H1 (cell line): ENCODE measurements at regions not wholly inside any gene's neighbourhood (a gene's known extent, or its start where the extent isn't known, plus 50 kb on each side); places are given as distances from the start of the nearest gene placed in this dataset.

Source experiments
- CTCF ChIA-PET: fragments of 300-600 bp; sonication (Branson Sonifier 250); formaldehyde crosslinking; loops from one replicate; lab custom pipeline; 2021; ENCODE audit not compliant: partially characterized antibody; lab: Charles Lee
- POLR2A ChIA-PET: fragments of 300-600 bp; sonication (Branson Sonifier 250); formaldehyde crosslinking; loops from one replicate; lab custom pipeline; 2021; ENCODE audit warnings: inconsistent platforms; ENCODE audit not compliant: partially characterized antibody; lab: Charles Lee
- DNase-seq, 2 experiments: peaks; one replicate each; pipeline versions ENCODE4 v3.0.0 to v3.0.0-alpha.2; 2010 to 2022; ENCODE audit warnings: low spot score in 2 of 2, low read depth in 1 of 2, mixed read lengths in 1 of 2
- FAIRE-seq: peaks from 2 replicates; lab custom pipeline; 2011; peaks lifted over from hg19 to GRCh38; lab: Jason Lieb, UNC
- H2AFZ ChIP-seq: 2 replicates; pipeline ENCODE4 v1.8.1; 2012; ENCODE audit warnings: low read length, inconsistent platforms
- H2AK5ac ChIP-seq: 2 replicates; pipeline ENCODE4 v1.6.1; 2013; ENCODE audit warnings: low read depth, low read length
- H2BK120ac ChIP-seq: replicated peaks from 2 replicates; pipeline ENCODE3; 2013; ENCODE audit warnings: low read depth, low read length, inconsistent platforms
- H2BK12ac ChIP-seq: 2 replicates; pipeline ENCODE4 v1.6.1; 2013; ENCODE audit warnings: low read depth, low read length
- H2BK15ac ChIP-seq: 2 replicates; pipeline ENCODE4 v1.6.1; 2013; ENCODE audit warnings: low read length
- H2BK20ac ChIP-seq: 2 replicates; pipeline ENCODE4 v1.6.1; 2013; ENCODE audit warnings: low read length
- H2BK5ac ChIP-seq: 2 replicates; pipeline ENCODE4 v1.6.1; 2013; ENCODE audit warnings: low read depth, low read length
- H3K14ac ChIP-seq: 2 replicates; pipeline ENCODE4 v1.6.1; 2013; ENCODE audit warnings: inconsistent platforms; ENCODE audit not compliant: insufficient read length
- H3K18ac ChIP-seq: 2 replicates; pipeline ENCODE4 v1.6.1; 2013; ENCODE audit warnings: low read length; ENCODE audit errors: extremely low read depth
- H3K23ac ChIP-seq: 2 replicates; pipeline ENCODE4 v1.6.1; 2013; ENCODE audit warnings: inconsistent platforms; ENCODE audit not compliant: insufficient read length
- H3K23me2 ChIP-seq: 2 replicates; pipeline ENCODE4 v1.6.1; 2013; ENCODE audit warnings: low read depth, low read length
- H3K27ac ChIP-seq: 2 replicates; pipeline ENCODE4 v1.6.1; 2011; ENCODE audit warnings: low read depth, low read length, inconsistent platforms
- H3K27me3 ChIP-seq, 4 experiments: replicated peaks in 1 of 4; 1 replicate in 1 of 4; 2 replicates in 3 of 4; pipeline versions ENCODE4 v1.6.1 to v1.8.1; 2011 to 2013; ENCODE audit warnings: low read length in 3 of 4, mild to moderate bottlenecking in 3 of 4, inconsistent platforms in 2 of 4, mixed read lengths in 2 of 4, moderate library complexity in 1 of 4; ENCODE audit not compliant: control insufficient read depth in 3 of 4, insufficient read depth in 3 of 4; ENCODE audit errors: extremely low read depth in 1 of 4
- H3K36me3 ChIP-seq, 4 experiments: 2 replicates each; pipeline versions ENCODE4 v1.6.1 to v1.8.1; 2011 to 2013; ENCODE audit warnings: mild to moderate bottlenecking in 4 of 4, low read length in 3 of 4, moderate library complexity in 2 of 4, control low read depth in 1 of 4, inconsistent platforms in 1 of 4; ENCODE audit not compliant: insufficient read depth in 4 of 4, control insufficient read depth in 2 of 4
- H3K4ac ChIP-seq: replicated peaks from 2 replicates; pipeline ENCODE3; 2013; ENCODE audit warnings: low read length, low read depth, mixed read lengths, inconsistent platforms; ENCODE audit not compliant: insufficient read length
- H3K4me1 ChIP-seq, 4 experiments: replicated peaks in 1 of 4; 1 replicate in 1 of 4; 2 replicates in 3 of 4; pipeline versions ENCODE4 v1.6.1 to v1.8.1; 2011 to 2013; ENCODE audit warnings: low read length in 3 of 4, inconsistent platforms in 2 of 4, mixed read lengths in 1 of 4; ENCODE audit not compliant: insufficient read depth in 4 of 4, control insufficient read depth in 3 of 4
- H3K4me2 ChIP-seq, 2 experiments: 2 replicates each; pipeline versions ENCODE4 v1.6.1 to v1.8.1; 2011 to 2013; ENCODE audit warnings: low read depth in 2 of 2, low read length in 2 of 2, control low read depth in 1 of 2, inconsistent platforms in 1 of 2, mild to moderate bottlenecking in 1 of 2; ENCODE audit not compliant: insufficient read depth in 1 of 2
- H3K4me3 ChIP-seq, 4 experiments: fragments of 200-600, 300-600 bp in 1 of 4; sonication (generic), shearing (Covaris generic), sonication (Bioruptor Twin) in 1 of 4; 2 replicates each; pipeline versions ENCODE4 v1.5.1 to v1.8.1; 2011 to 2016; ENCODE audit warnings: low read length in 4 of 4, low read depth in 3 of 4, control low read depth in 2 of 4, inconsistent platforms in 2 of 4, mild to moderate bottlenecking in 2 of 4, mixed read lengths in 1 of 4, moderate library complexity in 1 of 4; ENCODE audit not compliant: insufficient read depth in 2 of 4; ENCODE audit errors: extremely low read depth in 1 of 4
- H3K56ac ChIP-seq: replicated peaks from 2 replicates; pipeline ENCODE3; 2013; ENCODE audit warnings: low read depth, mild to moderate bottlenecking, mixed read lengths, low read length, inconsistent platforms; ENCODE audit not compliant: insufficient read length
- H3K79me1 ChIP-seq: 2 replicates; pipeline ENCODE4 v1.6.1; 2013; ENCODE audit warnings: low read depth, low read length, control low read depth
- H3K79me2 ChIP-seq, 2 experiments: 2 replicates each; pipeline versions ENCODE4 v1.6.1 to v1.8.1; 2012 to 2013; ENCODE audit warnings: low read length in 2 of 2, mild to moderate bottlenecking in 2 of 2, inconsistent platforms in 1 of 2; ENCODE audit not compliant: insufficient read depth in 2 of 2, control insufficient read depth in 1 of 2
- H3K9ac ChIP-seq, 4 experiments: replicated peaks in 1 of 4; 1 replicate in 1 of 4; 2 replicates in 3 of 4; pipeline versions ENCODE4 v1.6.1 to v1.8.1; 2011 to 2013; ENCODE audit warnings: low read depth in 3 of 4, low read length in 3 of 4, control low read depth in 2 of 4, mild to moderate bottlenecking in 2 of 4, moderate library complexity in 2 of 4, inconsistent platforms in 1 of 4; ENCODE audit errors: extremely low read depth in 1 of 4
- H3K9me3 ChIP-seq, 2 experiments: 2 replicates each; pipeline versions ENCODE4 v1.6.1 to v1.8.1; 2012 to 2013; ENCODE audit warnings: mild to moderate bottlenecking in 2 of 2, moderate library complexity in 2 of 2, control low read depth in 1 of 2, inconsistent platforms in 1 of 2, low read depth in 1 of 2, low read length in 1 of 2, mixed read lengths in 1 of 2; ENCODE audit not compliant: insufficient read depth in 2 of 2
- H4K20me1 ChIP-seq, 2 experiments: replicated peaks in 1 of 2; 2 replicates each; pipeline versions ENCODE3 to v1.8.1; 2011 to 2013; ENCODE audit warnings: inconsistent platforms in 2 of 2, low read length in 2 of 2, mild to moderate bottlenecking in 1 of 2; ENCODE audit not compliant: insufficient read depth in 2 of 2, control insufficient read depth in 1 of 2
- H4K5ac ChIP-seq: 2 replicates; pipeline ENCODE4 v1.6.1; 2013; ENCODE audit warnings: low read length, low read depth, mixed read lengths, inconsistent platforms; ENCODE audit not compliant: insufficient read length
- H4K8ac ChIP-seq: 2 replicates; pipeline ENCODE4 v1.8.0; 2013; ENCODE audit warnings: mild to moderate bottlenecking, moderate library complexity, low read length, inconsistent platforms; ENCODE audit not compliant: insufficient read depth; ENCODE audit errors: extremely low read depth
- H4K91ac ChIP-seq: replicated peaks from 2 replicates; pipeline ENCODE3; 2013; ENCODE audit warnings: low read length, mixed read lengths, inconsistent platforms; ENCODE audit not compliant: insufficient read length
- BCL11A ChIP-seq, 2 experiments: IDR thresholded peaks; one replicate each; pipeline ENCODE4 v1.6.1; 2011; ENCODE audit warnings: low read depth in 2 of 2, low read length in 2 of 2, mild to moderate bottlenecking in 2 of 2
- EGR1 ChIP-seq: IDR thresholded peaks from 2 replicates; pipeline ENCODE4 v1.6.1; 2011; ENCODE audit warnings: low read depth, low read length, borderline replicate concordance
- SIRT6 ChIP-seq: IDR thresholded peaks from one replicate; pipeline ENCODE4 v1.7.1; 2012; ENCODE audit warnings: low read length, inconsistent platforms
- SP1 ChIP-seq: IDR thresholded peaks from 2 replicates; pipeline ENCODE4 v1.6.1; 2011; ENCODE audit warnings: low read depth, low read length
- YY1 ChIP-seq: IDR thresholded peaks from 2 replicates; pipeline ENCODE4 v1.6.1; 2011; ENCODE audit warnings: low read depth, mild to moderate bottlenecking, low read length
- WGBS, 2 experiments: shearing (Covaris generic) in 1 of 2; methylation state at CpG; one replicate each; pipeline versions ENCODE4 v1.1.6 to v1.1.7; 2013 to 2015; ENCODE audit warnings: low lambda C conversion rate in 2 of 2, mixed read lengths in 2 of 2, inconsistent platforms in 1 of 2, low coverage in 1 of 2, missing lambda C conversion rate in 1 of 2; ENCODE audit not compliant: insufficient replicate concordance in 2 of 2, insufficient coverage in 1 of 2, insufficient read length in 1 of 2; ENCODE audit errors: extremely low coverage in 1 of 2, missing lambda C conversion rate in 1 of 2; 5-methylcytosine and 5-hydroxymethylcytosine counted together

DNA sequence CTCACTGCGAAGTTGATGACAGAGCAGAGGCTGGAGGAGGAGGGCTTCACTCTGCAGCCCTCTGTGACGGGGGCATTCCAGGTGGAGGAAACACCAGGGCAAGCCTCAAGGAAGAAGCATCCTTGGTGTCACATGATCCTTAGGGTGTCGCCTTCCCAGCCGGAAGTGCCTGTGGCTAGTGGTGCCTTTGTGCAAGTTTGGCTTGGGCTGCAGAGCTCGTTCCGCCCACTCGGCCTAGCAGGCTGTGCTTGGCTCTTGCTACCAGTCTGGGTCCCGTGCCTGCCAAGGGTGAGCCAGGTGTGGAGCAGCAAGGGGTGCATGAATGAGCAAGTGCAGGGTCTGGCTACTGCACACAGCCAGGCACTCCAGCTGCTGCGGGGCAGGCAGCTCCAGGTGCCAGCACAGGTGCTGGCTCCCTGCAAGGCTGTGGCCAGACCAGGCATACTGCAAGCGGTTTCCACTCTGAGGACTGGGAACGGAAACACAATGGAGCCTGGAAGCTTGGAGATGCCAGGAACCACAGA lies 325.3 kb upstream of the SMIM21 start:
- no peak overlapping the region for H3K4ac ChIP-seq
- H2BK120ac ChIP-seq: no peak overlapping the region
- H3K36me3 ChIP-seq: no peaks in the 10 kb centered on the region
- H2AK5ac ChIP-seq: no peak overlapping the region
- no peak overlapping the region for H4K5ac ChIP-seq
- no peak overlapping the region for H4K8ac ChIP-seq
- no peak overlapping the region for H3K4me2 ChIP-seq
- H4K91ac ChIP-seq: no peak overlapping the region
- POLR2A ChIA-PET: no interaction called here
- H3K9me3 ChIP-seq: no peaks in the 10 kb centered on the region
- FAIRE-seq: no peak
- H2BK12ac ChIP-seq: no peak overlapping the region
- H3K4me1 ChIP-seq: peaks cover 0 to 3% (median 0%) of the 10 kb centered on the region in 4 experiments; a peak in 1 of 7 replicates
- H3K27me3 ChIP-seq: no peaks in the 10 kb centered on the region
- H3K18ac ChIP-seq: no peak overlapping the region
- DNase-seq: no peak
- H2BK15ac ChIP-seq: no peak overlapping the region
- no peak overlapping the region for H3K27ac ChIP-seq
- no peaks in the 10 kb centered on the region for H3K23me2 ChIP-seq
- no peak overlapping the region for H3K23ac ChIP-seq
- H3K56ac ChIP-seq: no peak overlapping the region
- no peak overlapping the region for H2BK20ac ChIP-seq
- no peak overlapping the region for H3K14ac ChIP-seq
- peak overlapping the region; percentile 79 for H2AFZ ChIP-seq
- no peak overlapping the region for H3K9ac ChIP-seq
- TF ChIP-seq EGR1: no peak
- TF ChIP-seq YY1: no peak
- no peak for TF ChIP-seq SIRT6
- TF ChIP-seq BCL11A (IDR thresholded peaks at IDR 0.05; ENCODE audit: low read depth in 2 of 2, low read length in 2 of 2): no peak
- TF ChIP-seq SP1: no peak
- H3K79me1 ChIP-seq: no peaks in the 10 kb centered on the region
- H3K4me3 ChIP-seq: no peak overlapping the region
- 83% methylated on average over 11 of the region's 11 CpGs; no CpG with 5 or more reads in 1 of the 2 experiments for WGBS, 2 experiments
- no peak overlapping the region for H2BK5ac ChIP-seq
- no peaks in the 10 kb centered on the region for H3K79me2 ChIP-seq
- CTCF ChIA-PET: interaction anchor here (1.3 kb wide), 1 partner anchor 12 kb away, joined by 3 read pairs; no protein-coding TSS in a partner anchor
- H4K20me1 ChIP-seq: no peaks in the 10 kb centered on the region
